Activated CD4-positive, alpha-beta T cell treated with anti-CD3 and anti-CD28 coated beads for 36 hours (primary cell): ENCODE measurements at regions not wholly inside any gene's neighbourhood (a gene's known extent, or its start where the extent isn't known, plus 50 kb on each side); places are given as distances from the start of the nearest gene placed in this dataset.

ENCODE experiments used
- ATAC-seq: fragments of 200-7000 bp; cut with Tn5 transposase; one replicate; pipeline ENCODE4 v1.10.0; 2021; ENCODE audit warnings: mild to moderate bottlenecking, moderate library complexity
- CTCF ChIA-PET: fragments of 350-600 bp; sonication (Branson Sonifier 250); formaldehyde crosslinking; loops from one replicate; lab custom pipeline; 2021; ENCODE audit warnings: antibody characterized with exemption; lab: Charles Lee
- POLR2A ChIA-PET: fragments of 350-600 bp; sonication (Branson Sonifier 250); formaldehyde crosslinking; loops from one replicate; lab custom pipeline; 2021; ENCODE audit warnings: antibody characterized with exemption, inconsistent platforms; lab: Charles Lee
- DNase-seq: peaks from one replicate; pipeline ENCODE4 v3.0.0-alpha.2; 2020
- H3K27ac Mint-ChIP-seq: one replicate; pipeline ENCODE4 v1.8.0; 2021; ENCODE audit warnings: mixed read lengths
- H3K27me3 Mint-ChIP-seq: one replicate; pipeline ENCODE4 v1.8.0; 2021; ENCODE audit warnings: mixed read lengths
- H3K36me3 Mint-ChIP-seq: one replicate; pipeline ENCODE4 v1.8.0; 2021; ENCODE audit warnings: low read depth, mixed read lengths
- H3K4me1 Mint-ChIP-seq: one replicate; pipeline ENCODE4 v1.8.0; 2021; ENCODE audit warnings: mixed read lengths
- H3K4me3 Mint-ChIP-seq: one replicate; pipeline ENCODE4 v1.8.0; 2021; ENCODE audit warnings: mild to moderate bottlenecking, moderate library complexity, mixed read lengths
- H3K9me3 Mint-ChIP-seq: one replicate; pipeline ENCODE4 v1.8.0; 2021; ENCODE audit warnings: low read depth, mixed read lengths
- intact Hi-C, 2 experiments: fragments of 100-400 bp; cut with DNase I in 1 of 2; cut with micrococcal nuclease in 1 of 2; formaldehyde crosslinking; loops; one replicate each; pipeline versions ENCODE4 v1.14.2 to v1.15.1; 2022 to 2024; cut with DNase I, micrococcal nuclease

GRCh38 chr12:123100882-123101281 is 50.0 kb downstream of the PITPNM2 start:
- ATAC-seq (no peak), DNase-seq (no peak)
- Mint-ChIP-seq H3K9me3 (no peaks in the 10 kb centered on the region), H3K27ac (no peak overlapping the region), H3K4me1 (peaks cover 22% of the 10 kb centered on the region), H3K27me3 (no peaks in the 10 kb centered on the region), H3K4me3 (no peak overlapping the region), H3K36me3 (peaks cover 3% of the 10 kb centered on the region)
- ChIA-PET CTCF (no interaction called here), POLR2A (no interaction called here)
- intact Hi-C loops = no loop called here

- CTCF ChIA-PET = no interaction called here
- POLR2A ChIA-PET = no interaction called here
- H3K4me3 Mint-ChIP-seq = no peak overlapping the region
- no peak overlapping the region for H3K27ac Mint-ChIP-seq
- DNase-seq = no peak
- no peaks in the 10 kb centered on the region for H3K36me3 Mint-ChIP-seq
- intact Hi-C loops = no loop called here
- peaks cover 20% of the 10 kb centered on the region for H3K4me1 Mint-ChIP-seq
- no peak for ATAC-seq
- no peaks in the 10 kb centered on the region for H3K27me3 Mint-ChIP-seq
- no peaks in the 10 kb centered on the region for H3K9me3 Mint-ChIP-seq
These were observed 50.4 kb downstream of the PITPNM2 start for GRCh38 chr12:123100450-123100849.

- H3K27ac Mint-ChIP-seq = no peak overlapping the region
- H3K36me3 Mint-ChIP-seq = no peaks in the 10 kb centered on the region
- DNase-seq (no peak), ATAC-seq (no peak)
- intact Hi-C loops = loop anchor here in 1 of 2 experiments (1.0 kb wide), 1 partner anchor 20 kb away; no protein-coding TSS in a partner anchor
- ChIA-PET POLR2A (no interaction called here), CTCF (no interaction called here)
- H3K4me1 Mint-ChIP-seq = peaks cover 21% of the 10 kb centered on the region
- no peaks in the 10 kb centered on the region for H3K9me3 Mint-ChIP-seq
- H3K27me3 Mint-ChIP-seq = no peaks in the 10 kb centered on the region
- H3K4me3 Mint-ChIP-seq = no peak overlapping the region
These were observed 51.2 kb downstream of the PITPNM2 start for GRCh38 chr12:123099560-123100192.

GRCh38 chr12:123098780-123099179 is 52.1 kb downstream of the PITPNM2 start:
- ChIA-PET POLR2A (no interaction called here), CTCF (interaction anchor here (0.7 kb wide), 1 partner anchor 13 kb away, joined by 4 read pairs; no protein-coding TSS in a partner anchor)
- ATAC-seq = no peak
- no peak for DNase-seq
- Mint-ChIP-seq H3K9me3 (no peaks in the 10 kb centered on the region), H3K27me3 (no peaks in the 10 kb centered on the region), H3K4me3 (no peak overlapping the region), H3K4me1 (peaks cover 21% of the 10 kb centered on the region), H3K27ac (no peak overlapping the region), H3K36me3 (no peaks in the 10 kb centered on the region)
- intact Hi-C loops = loop anchor here in 1 of 2 experiments (1.0 kb wide), 1 partner anchor 19 kb away; no protein-coding TSS in a partner anchor

GRCh38 chr12:123097561-123098084 is 53.3 kb downstream of the PITPNM2 start:
- ATAC-seq (no peak), DNase-seq (no peak)
- H3K4me1 Mint-ChIP-seq = peaks cover 14% of the 10 kb centered on the region
- H3K9me3 Mint-ChIP-seq = no peaks in the 10 kb centered on the region
- no peaks in the 10 kb centered on the region for H3K36me3 Mint-ChIP-seq
- H3K27me3 Mint-ChIP-seq = no peaks in the 10 kb centered on the region
- no peak overlapping the region for H3K27ac Mint-ChIP-seq
- POLR2A ChIA-PET = no interaction called here
- intact Hi-C loops = no loop called here
- CTCF ChIA-PET = no interaction called here
- no peak overlapping the region for H3K4me3 Mint-ChIP-seq

GRCh38 chr12:123096741-123097140 is 54.1 kb downstream of the PITPNM2 start:
- POLR2A ChIA-PET = interaction anchor here (0.6 kb wide), 1 partner anchor 56 kb away, joined by 3 read pairs; no protein-coding TSS in a partner anchor
- ATAC-seq (no peak), DNase-seq (no peak)
- H3K4me3 Mint-ChIP-seq = no peak overlapping the region
- H3K4me1 Mint-ChIP-seq = peaks cover 8% of the 10 kb centered on the region
- intact Hi-C loops = no loop called here
- no peaks in the 10 kb centered on the region for H3K27me3 Mint-ChIP-seq
- no peak overlapping the region for H3K27ac Mint-ChIP-seq
- CTCF ChIA-PET = interaction anchor here (0.7 to 1.5 kb wide), 3 partner anchors 12 to 53 kb away, joined by 3 read pairs; no protein-coding TSS in a partner anchor
- no peaks in the 10 kb centered on the region for H3K9me3 Mint-ChIP-seq
- H3K36me3 Mint-ChIP-seq = no peaks in the 10 kb centered on the region

GRCh38 chr12:123096182-123096581 is 54.7 kb downstream of the PITPNM2 start:
- Mint-ChIP-seq H3K4me3 (no peak overlapping the region), H3K9me3 (no peaks in the 10 kb centered on the region), H3K4me1 (peaks cover 8% of the 10 kb centered on the region), H3K27ac (no peak overlapping the region), H3K36me3 (no peaks in the 10 kb centered on the region), H3K27me3 (no peaks in the 10 kb centered on the region)
- ChIA-PET CTCF (interaction anchor here (0.7 to 1.5 kb wide), 3 partner anchors 13 to 52 kb away, joined by 3 read pairs; no protein-coding TSS in a partner anchor), POLR2A (interaction anchor here (0.5 kb wide), 1 partner anchor 325 kb away, joined by 3 read pairs; no protein-coding TSS in a partner anchor)
- intact Hi-C loops = no loop called here
- DNase-seq (no peak), ATAC-seq (no peak)

GRCh38 chr12:123095078-123095881 is 55.6 kb downstream of the PITPNM2 start:
- peak; percentile 42 for ATAC-seq
- POLR2A ChIA-PET = no interaction called here
- no peak for DNase-seq
- Mint-ChIP-seq H3K9me3 (no peaks in the 10 kb centered on the region), H3K27me3 (no peaks in the 10 kb centered on the region), H3K4me1 (peaks cover 8% of the 10 kb centered on the region), H3K4me3 (no peak overlapping the region), H3K27ac (no peak overlapping the region), H3K36me3 (no peaks in the 10 kb centered on the region)
- CTCF ChIA-PET = interaction anchor here (0.9 to 1.5 kb wide), 2 partner anchors 12 to 14 kb away, joined by 3 read pairs; no protein-coding TSS in a partner anchor
- intact Hi-C loops = no loop called here

- H3K4me1 Mint-ChIP-seq = peaks cover 14% of the 10 kb centered on the region
- ChIA-PET POLR2A (no interaction called here), CTCF (interaction anchor here (0.5 to 0.9 kb wide), 2 partner anchors 8 to 12 kb away, joined by 3 read pairs; no protein-coding TSS in a partner anchor)
- H3K36me3 Mint-ChIP-seq = no peaks in the 10 kb centered on the region
- no peak overlapping the region for H3K4me3 Mint-ChIP-seq
- no peaks in the 10 kb centered on the region for H3K27me3 Mint-ChIP-seq
- intact Hi-C loops = no loop called here
- no peaks in the 10 kb centered on the region for H3K9me3 Mint-ChIP-seq
- H3K27ac Mint-ChIP-seq = no peak overlapping the region
- DNase-seq (no peak), ATAC-seq (no peak)
These were observed 56.4 kb downstream of the PITPNM2 start for GRCh38 chr12:123094349-123095077.

- ATAC-seq = no peak
- CTCF ChIA-PET = no interaction called here
- intact Hi-C loops = no loop called here
- H3K9me3 Mint-ChIP-seq = no peaks in the 10 kb centered on the region
- no peak overlapping the region for H3K4me3 Mint-ChIP-seq
- POLR2A ChIA-PET = interaction anchor here (0.5 kb wide), 1 partner anchor 16 kb away, joined by 5 read pairs; no protein-coding TSS in a partner anchor
- H3K27ac Mint-ChIP-seq = peak overlapping the region; percentile 13
- H3K4me1 Mint-ChIP-seq = peaks cover 17% of the 10 kb centered on the region
- H3K36me3 Mint-ChIP-seq = no peaks in the 10 kb centered on the region
- no peak for DNase-seq
- no peaks in the 10 kb centered on the region for H3K27me3 Mint-ChIP-seq
These were observed 58.0 kb downstream of the PITPNM2 start for GRCh38 chr12:123092866-123093265.
